HG03558 (cell line): ENCODE measurements at regions not wholly inside any gene's neighbourhood (a gene's known extent, or its start where the extent isn't known, plus 50 kb on each side); places are given as distances from the start of the nearest gene placed in this dataset.

Experiments used
- ATAC-seq: cut with Tn5 transposase; IDR thresholded peaks from one replicate; pipeline ENCODE4 v1.9.1; 2021; ENCODE audit warnings: moderate number of reproducible peaks; ENCODE audit not compliant: unreplicated experiment; ENCODE audit errors: extremely low read depth

DNA sequence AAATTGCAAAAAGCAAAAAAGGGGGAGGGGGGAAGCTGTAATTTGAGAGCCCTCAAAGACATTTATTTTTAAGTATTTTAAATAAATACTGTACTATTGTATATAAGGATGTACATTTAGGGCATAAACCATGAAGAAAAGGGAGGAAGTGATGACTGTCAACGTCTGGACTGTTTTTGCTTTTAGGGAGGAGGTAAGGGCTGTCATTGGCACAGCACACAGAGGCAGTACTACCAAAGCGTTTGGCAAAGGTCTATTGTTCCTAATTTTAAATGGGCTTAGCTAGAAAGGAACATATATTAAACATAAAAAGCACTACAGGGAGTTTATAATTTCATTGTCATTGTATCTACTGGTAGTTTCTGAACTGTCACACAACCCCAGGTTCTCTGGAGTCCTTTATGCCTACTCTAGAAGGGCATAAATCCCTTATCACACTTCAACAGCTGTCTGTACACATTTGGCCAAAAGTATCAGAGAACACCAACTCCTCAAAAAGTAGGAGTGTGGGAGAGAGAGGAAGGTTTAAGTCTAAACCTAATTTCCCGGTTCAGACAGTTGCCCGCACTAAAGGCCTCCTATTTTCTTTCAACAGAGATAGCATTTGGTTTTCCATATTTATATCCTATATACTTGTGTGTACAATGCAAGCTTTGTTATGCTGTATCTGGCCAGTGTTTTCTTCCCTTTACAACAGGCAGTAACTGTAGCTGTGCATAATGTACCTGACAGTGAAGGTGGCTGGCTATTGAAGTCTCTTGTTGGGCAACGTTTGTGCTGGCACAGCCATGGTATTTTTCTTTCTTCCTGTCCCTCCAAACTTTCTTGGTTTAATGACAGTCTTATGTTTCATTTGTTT is 406.2 kb downstream of the KLF5 start:
- ATAC-seq = no peak

GRCh38 chr13:73462241-73462640 is 403.4 kb downstream of the KLF5 start:
- ATAC-seq = no peak

GRCh38 chr13:73451221-73452029 is 392.6 kb downstream of the KLF5 start:
- no peak for ATAC-seq

- no peak for ATAC-seq
Measured at GRCh38 chr13:73450583-73450982, 391.8 kb downstream of the KLF5 start.

- ATAC-seq = no peak
Measured at GRCh38 chr13:73449252-73449651, 390.4 kb downstream of the KLF5 start.

- no peak for ATAC-seq
Measured at GRCh38 chr13:73440296-73440895, 381.6 kb downstream of the KLF5 start.

- ATAC-seq = no peak
Measured at GRCh38 chr13:73433890-73434289, 375.1 kb downstream of the KLF5 start.

GRCh38 chr13:73433458-73433857 is 374.7 kb downstream of the KLF5 start:
- ATAC-seq = no peak

GRCh38 chr13:73429701-73430100 is 370.9 kb downstream of the KLF5 start:
- no peak for ATAC-seq

GRCh38 chr13:73428706-73429105 is 369.9 kb downstream of the KLF5 start:
- no peak for ATAC-seq

DNA sequence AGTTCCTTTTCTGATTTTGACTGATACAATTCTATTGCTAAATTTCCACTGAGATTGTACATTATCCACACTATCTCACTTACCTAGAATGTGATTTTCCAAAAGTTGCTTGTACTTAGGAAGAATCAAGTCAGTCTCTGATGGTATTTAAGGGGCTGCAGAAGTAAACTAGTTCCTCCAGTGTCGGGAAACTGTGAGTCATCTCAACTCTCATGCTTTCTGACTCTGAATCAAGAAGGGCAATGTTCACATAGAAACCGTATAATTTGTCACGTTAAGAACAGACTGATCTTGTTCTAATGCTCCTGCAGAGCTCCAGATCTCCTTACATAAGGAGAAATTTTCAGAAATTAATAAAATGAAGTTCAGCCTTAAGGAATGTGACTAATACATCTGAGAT is 369.3 kb downstream of the KLF5 start:
- ATAC-seq = no peak

DNA sequence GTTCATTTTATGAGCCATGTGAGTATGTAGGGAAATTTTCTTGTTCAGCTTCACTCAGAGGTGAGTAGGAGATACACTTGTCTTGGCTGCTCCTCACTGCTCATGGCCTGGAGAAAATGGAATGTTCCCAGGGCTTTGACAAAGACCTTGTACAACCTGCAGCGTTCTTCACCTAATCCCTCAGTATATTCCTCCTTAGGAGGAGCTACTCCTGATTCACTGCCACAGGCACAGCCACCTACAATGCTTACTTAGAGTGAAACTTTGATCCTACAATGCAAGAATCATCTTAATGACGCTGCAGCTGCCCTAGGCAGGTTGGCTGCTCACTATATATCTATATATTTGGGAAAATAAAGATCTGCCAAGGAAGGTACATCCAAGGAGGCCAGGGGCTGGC is 364.2 kb downstream of the KLF5 start:
- no peak for ATAC-seq

DNA sequence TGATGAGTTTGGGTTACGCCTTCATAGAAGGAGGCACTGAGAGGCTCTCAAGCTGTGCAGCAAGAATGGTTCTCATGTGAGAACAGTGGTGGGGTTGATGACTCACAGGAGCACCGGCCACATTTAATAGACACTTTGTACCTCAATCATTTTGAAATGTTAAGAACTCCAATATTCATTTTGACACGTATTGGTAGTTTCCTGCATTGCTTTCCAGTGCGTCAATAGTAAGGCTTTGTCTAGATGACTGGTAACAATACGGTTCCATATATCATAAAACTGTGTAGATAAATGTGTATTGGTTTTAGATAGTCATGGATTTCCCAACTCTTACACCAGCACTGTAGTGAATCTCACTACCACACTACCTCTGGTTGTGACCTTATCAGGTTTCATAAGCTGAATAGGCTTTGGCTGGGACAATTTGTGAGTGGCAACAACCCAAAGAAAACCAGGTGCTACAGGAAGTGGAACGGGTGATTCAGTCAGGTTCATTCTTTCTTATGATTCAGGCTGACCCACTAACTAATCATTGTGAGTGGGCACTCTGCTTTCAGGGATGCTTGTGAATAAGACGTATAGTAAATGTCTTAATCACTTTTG is 362.6 kb downstream of the KLF5 start:
- no peak for ATAC-seq

DNA sequence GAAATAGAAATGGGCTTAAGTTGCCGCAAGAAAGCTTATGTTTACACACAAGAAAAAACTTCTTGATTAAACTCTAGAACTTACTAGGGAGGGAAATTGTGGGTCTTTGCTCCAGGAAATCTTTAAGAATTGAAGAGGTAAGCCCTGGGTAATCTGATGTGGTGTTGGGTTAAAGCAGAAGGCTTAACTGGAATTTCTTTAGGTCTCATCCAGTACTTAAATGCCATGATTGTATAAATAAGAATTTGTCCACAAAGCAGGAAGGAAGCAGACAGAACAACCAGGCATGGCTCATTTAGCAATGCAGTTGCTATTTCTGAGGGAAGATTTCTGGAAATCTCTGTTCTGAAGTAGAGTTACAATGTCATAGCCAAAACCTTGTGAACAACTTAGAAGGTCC is 360.4 kb downstream of the KLF5 start:
- no peak for ATAC-seq

DNA sequence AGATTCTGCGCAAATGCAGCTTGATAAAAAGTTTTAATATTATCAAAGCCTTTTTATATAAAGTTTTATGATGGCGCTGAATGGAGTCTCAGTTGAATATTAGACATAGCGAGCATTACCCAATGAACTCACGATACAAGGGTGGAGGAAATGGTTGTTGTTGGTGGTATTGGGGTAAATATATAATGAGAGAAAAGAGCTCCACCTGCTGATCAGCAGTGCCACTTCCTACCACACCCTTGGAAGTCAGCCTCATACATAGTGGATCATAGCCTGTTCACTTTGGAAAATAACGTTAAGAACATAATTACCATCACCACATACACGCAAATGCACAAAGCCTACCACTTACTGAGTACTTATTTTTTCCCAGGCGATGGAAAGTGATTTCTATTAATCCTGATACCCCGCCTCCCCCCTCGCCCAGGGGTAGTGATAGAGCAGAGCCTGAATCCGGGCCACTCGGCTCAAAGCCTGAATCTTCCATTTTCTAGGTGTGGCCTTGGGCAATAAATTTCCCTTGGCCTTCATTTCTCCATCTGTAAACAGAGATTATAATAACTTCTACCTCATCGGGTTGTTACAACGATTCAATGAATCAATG is 358.3 kb downstream of the KLF5 start:
- no peak for ATAC-seq

GRCh38 chr13:73416093-73416492 is 357.3 kb downstream of the KLF5 start:
- ATAC-seq = no peak

DNA sequence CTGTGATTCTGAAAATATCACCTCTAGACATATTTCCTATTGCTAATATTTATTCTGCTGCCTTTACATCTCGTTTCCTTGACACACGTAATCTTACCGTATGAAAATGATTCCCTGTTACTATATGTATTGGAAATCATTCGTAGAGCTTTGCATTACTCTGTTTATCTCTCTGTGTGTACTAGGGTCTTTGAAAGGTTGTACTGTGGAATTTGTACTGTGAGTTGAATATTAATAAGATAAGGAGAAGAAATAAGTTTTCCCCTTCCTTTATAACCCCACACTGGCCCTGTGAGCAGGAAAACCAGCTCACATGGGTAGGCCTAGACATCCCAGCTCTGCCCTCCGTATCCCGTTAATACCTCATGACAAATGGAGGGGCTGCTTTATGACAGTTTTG is 354.9 kb downstream of the KLF5 start:
- ATAC-seq = no peak

GRCh38 chr13:73412933-73413332 is 354.1 kb downstream of the KLF5 start:
- ATAC-seq = no peak

GRCh38 chr13:73411067-73411809 is 352.4 kb downstream of the KLF5 start:
- no peak for ATAC-seq

- no peak for ATAC-seq
Measured at GRCh38 chr13:73406454-73406853, 347.6 kb downstream of the KLF5 start.
